GM19043 (cell line): ENCODE measurements at regions not wholly inside any gene's neighbourhood (a gene's known extent, or its start where the extent isn't known, plus 50 kb on each side); places are given as distances from the start of the nearest gene placed in this dataset.
"Not testable (repeated sequence)": the region's sequence is repeated elsewhere in the genome, so short reads cannot be mapped to it uniquely, and the experiment has no call there.

ENCODE experiments used
- ATAC-seq: cut with Tn5 transposase; IDR thresholded peaks from one replicate; pipeline ENCODE4 v1.9.1; 2021; ENCODE audit warnings: low read depth; ENCODE audit not compliant: unreplicated experiment

GRCh38 chr4:3952443-3953139 lies 186.4 kb downstream of the ADRA2C start:
- not testable (repeated sequence) for ATAC-seq

GRCh38 chr4:3953140-3953489 lies 186.9 kb downstream of the ADRA2C start:
- not testable (repeated sequence) for ATAC-seq

- not testable (repeated sequence) for ATAC-seq
These were observed 188.5 kb downstream of the ADRA2C start for GRCh38 chr4:3954540-3955320.

GRCh38 chr4:3955321-3956164 lies 189.4 kb downstream of the ADRA2C start:
- ATAC-seq, result peak; percentile 94

GRCh38 chr4:3956165-3956867 lies 190.1 kb downstream of the ADRA2C start:
- ATAC-seq, result not testable (repeated sequence)

GRCh38 chr4:3961091-3961672 lies 195.0 kb downstream of the ADRA2C start:
- ATAC-seq, result not testable (repeated sequence)

- ATAC-seq, result not testable (repeated sequence)
These were observed 198.5 kb downstream of the ADRA2C start for GRCh38 chr4:3964572-3965278.

GRCh38 chr4:3967204-3967603 lies 201.0 kb downstream of the ADRA2C start:
- not testable (repeated sequence) for ATAC-seq

- not testable (repeated sequence) for ATAC-seq
These were observed 206.4 kb downstream of the ADRA2C start for GRCh38 chr4:3972626-3973025.

GRCh38 chr4:3973581-3974200 lies 207.5 kb downstream of the ADRA2C start:
- ATAC-seq, result not testable (repeated sequence)

GRCh38 chr4:3983518-3984125 lies 217.4 kb downstream of the ADRA2C start:
- ATAC-seq, result not testable (repeated sequence)

GRCh38 chr4:3984796-3985195 lies 218.6 kb downstream of the ADRA2C start:
- not testable (repeated sequence) for ATAC-seq

GRCh38 chr4:3986412-3986811 lies 220.2 kb downstream of the ADRA2C start:
- ATAC-seq, result not testable (repeated sequence)

- not testable (repeated sequence) for ATAC-seq
These were observed 229.3 kb downstream of the OTOP1 start for GRCh38 chr4:3997386-3997785.

GRCh38 chr4:4004036-4004435 lies 222.7 kb downstream of the OTOP1 start:
- not testable (repeated sequence) for ATAC-seq

- not testable (repeated sequence) for ATAC-seq
These were observed 222.0 kb downstream of the OTOP1 start for GRCh38 chr4:4004702-4005101.

- ATAC-seq, result not testable (repeated sequence)
These were observed 220.4 kb downstream of the OTOP1 start for GRCh38 chr4:4006356-4006755.

- ATAC-seq, result not testable (repeated sequence)
These were observed 207.7 kb downstream of the OTOP1 start for GRCh38 chr4:4019071-4019470.
